ENCODE measurements at regions not wholly inside any gene's neighbourhood (a gene's known extent, or its start where the extent isn't known, plus 50 kb on each side); places are given as distances from the start of the nearest gene placed in this dataset.

DNA sequence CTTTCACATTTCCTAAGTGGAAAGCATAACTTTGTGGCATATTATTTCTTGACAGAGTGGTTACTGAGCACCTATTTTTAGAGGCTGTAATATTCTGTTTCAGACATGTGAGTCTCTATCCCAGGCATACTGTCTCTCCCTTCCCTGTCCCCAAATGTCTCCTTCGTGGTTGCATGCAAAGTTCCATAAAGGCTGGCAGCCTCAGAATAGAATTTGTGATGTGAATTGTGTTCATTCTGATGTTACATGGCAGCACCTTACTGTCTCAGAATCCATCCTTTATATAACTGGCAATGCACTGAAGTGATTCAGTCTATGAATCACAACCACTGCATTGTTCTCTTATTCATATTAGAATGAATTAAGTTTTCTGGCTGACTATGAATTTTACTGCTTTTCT, 89.0 kb upstream of the SLC7A1 start:
- DNase-seq (ENCODE audit: low spot score): no peak
- Histone ChIP-seq H3K27me3 (ENCODE audit: control insufficient read depth in 4 of 4, insufficient read depth in 4 of 4, low read length in 3 of 4) (no peaks in the 10 kb centered on the region), H3K27ac (ENCODE audit: low read depth in 1 of 2, low read length in 2 of 2) (no peak overlapping the region), H3K9me3 (ENCODE audit: control insufficient read depth in 4 of 4, low read length in 3 of 4) (peaks cover 0 to 8% (median 2%) of the 10 kb centered on the region in 4 donors), H3K9ac (ENCODE audit: low read depth in 1 of 2, low read length in 2 of 2) (no peak overlapping the region), H3K36me3 (ENCODE audit: control insufficient read depth in 4 of 4, insufficient read depth in 3 of 4, low read depth in 1 of 4, low read length in 3 of 4) (no peaks in the 10 kb centered on the region), H3K4me1 (ENCODE audit: control insufficient read depth in 4 of 4, insufficient read depth in 4 of 4, low read length in 3 of 4) (peaks cover 0 to under 1% (median 0%) of the 10 kb centered on the region in 4 donors), H3K4me3 (ENCODE audit: low read depth in 1 of 3, low read length in 3 of 3) (no peak overlapping the region)
- WGBS: 64% methylated on average over 1 of the region's 1 CpG
- TF ChIP-seq TAF1 (conservative IDR thresholded peaks at IDR 0.05): no peak
- TF ChIP-seq, protein P1, sequence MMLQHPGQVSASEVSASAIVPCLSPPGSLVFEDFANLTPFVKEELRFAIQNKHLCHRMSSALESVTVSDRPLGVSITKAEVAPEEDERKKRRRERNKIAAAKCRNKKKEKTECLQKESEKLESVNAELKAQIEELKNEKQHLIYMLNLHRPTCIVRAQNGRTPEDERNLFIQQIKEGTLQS (IDR thresholded peaks at IDR 0.05): no peak
- TF ChIP-seq, protein P2, sequence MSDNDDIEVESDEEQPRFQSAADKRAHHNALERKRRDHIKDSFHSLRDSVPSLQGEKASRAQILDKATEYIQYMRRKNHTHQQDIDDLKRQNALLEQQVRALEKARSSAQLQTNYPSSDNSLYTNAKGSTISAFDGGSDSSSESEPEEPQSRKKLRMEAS (IDR thresholded peaks at IDR 0.05): no peak
- TF ChIP-seq HNF4A (conservative IDR thresholded peaks at IDR 0.05): no peak
- TF ChIP-seq EGR1 (IDR thresholded peaks at IDR 0.05; ENCODE audit: low read depth in 2 of 2): no peak
- no peak for TF ChIP-seq GABPA (IDR thresholded peaks at IDR 0.05 in 1 of 2, conservative IDR thresholded peaks at IDR 0.05 in 1 of 2)
- no peak for TF ChIP-seq FOXA1 (IDR thresholded peaks at IDR 0.05)
- no peak for TF ChIP-seq RAD21 (IDR thresholded peaks at IDR 0.05)
- TF ChIP-seq HNF4G (IDR thresholded peaks at IDR 0.05): no peak
- TF ChIP-seq JUND (IDR thresholded peaks at IDR 0.05): no peak

DNA sequence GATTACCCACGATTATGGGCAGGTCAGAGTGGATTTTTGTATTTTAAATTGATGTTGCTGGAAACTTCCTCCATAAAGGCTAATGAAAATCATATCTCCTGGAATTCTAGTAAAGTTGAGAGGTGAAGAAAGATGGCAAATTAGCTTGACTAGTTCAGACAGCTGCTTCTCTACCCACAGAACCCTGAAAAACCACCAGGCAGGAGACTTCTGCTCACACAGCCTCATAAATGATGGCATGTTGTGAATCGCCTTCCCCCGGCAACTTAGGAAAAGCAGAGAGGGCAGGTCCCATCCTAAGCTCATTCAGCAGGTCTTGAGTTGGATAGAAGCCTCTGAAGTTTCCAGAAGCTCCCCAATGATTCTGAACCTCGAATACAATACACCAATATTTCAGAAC, 87.6 kb upstream of the SLC7A1 start:
- WGBS: 74% methylated on average over 4 of the region's 4 CpGs
- Histone ChIP-seq H3K4me1 (ENCODE audit: control insufficient read depth in 4 of 4, insufficient read depth in 4 of 4, low read length in 3 of 4) (no peaks in the 10 kb centered on the region), H3K27me3 (ENCODE audit: control insufficient read depth in 4 of 4, insufficient read depth in 4 of 4, low read length in 3 of 4) (no peaks in the 10 kb centered on the region), H3K27ac (ENCODE audit: low read depth in 1 of 2, low read length in 2 of 2) (no peak overlapping the region), H3K9ac (ENCODE audit: low read depth in 1 of 2, low read length in 2 of 2) (no peak overlapping the region), H3K9me3 (ENCODE audit: control insufficient read depth in 4 of 4, low read length in 3 of 4) (peaks cover 0 to 8% (median 2%) of the 10 kb centered on the region in 4 donors), H3K36me3 (ENCODE audit: control insufficient read depth in 4 of 4, insufficient read depth in 3 of 4, low read depth in 1 of 4, low read length in 3 of 4) (no peaks in the 10 kb centered on the region), H3K4me3 (ENCODE audit: low read depth in 1 of 3, low read length in 3 of 3) (no peak overlapping the region)
- DNase-seq (ENCODE audit: low spot score): no peak
- TF ChIP-seq RAD21 (IDR thresholded peaks at IDR 0.05) (no peak), ZBTB33 (IDR thresholded peaks at IDR 0.05) (no peak), JUND (IDR thresholded peaks at IDR 0.05) (no peak), YY1 (IDR thresholded peaks at IDR 0.05) (no peak), GABPA (IDR thresholded peaks at IDR 0.05 in 1 of 2, conservative IDR thresholded peaks at IDR 0.05 in 1 of 2) (no peak), EGR1 (IDR thresholded peaks at IDR 0.05; ENCODE audit: low read depth in 2 of 2) (no peak), FOXA1 (IDR thresholded peaks at IDR 0.05) (no peak), SP1 (IDR thresholded peaks at IDR 0.05) (no peak), HNF4G (IDR thresholded peaks at IDR 0.05) (no peak)
- TF ChIP-seq, protein P1 (IDR thresholded peaks at IDR 0.05): no peak
- TF ChIP-seq, protein P3, sequence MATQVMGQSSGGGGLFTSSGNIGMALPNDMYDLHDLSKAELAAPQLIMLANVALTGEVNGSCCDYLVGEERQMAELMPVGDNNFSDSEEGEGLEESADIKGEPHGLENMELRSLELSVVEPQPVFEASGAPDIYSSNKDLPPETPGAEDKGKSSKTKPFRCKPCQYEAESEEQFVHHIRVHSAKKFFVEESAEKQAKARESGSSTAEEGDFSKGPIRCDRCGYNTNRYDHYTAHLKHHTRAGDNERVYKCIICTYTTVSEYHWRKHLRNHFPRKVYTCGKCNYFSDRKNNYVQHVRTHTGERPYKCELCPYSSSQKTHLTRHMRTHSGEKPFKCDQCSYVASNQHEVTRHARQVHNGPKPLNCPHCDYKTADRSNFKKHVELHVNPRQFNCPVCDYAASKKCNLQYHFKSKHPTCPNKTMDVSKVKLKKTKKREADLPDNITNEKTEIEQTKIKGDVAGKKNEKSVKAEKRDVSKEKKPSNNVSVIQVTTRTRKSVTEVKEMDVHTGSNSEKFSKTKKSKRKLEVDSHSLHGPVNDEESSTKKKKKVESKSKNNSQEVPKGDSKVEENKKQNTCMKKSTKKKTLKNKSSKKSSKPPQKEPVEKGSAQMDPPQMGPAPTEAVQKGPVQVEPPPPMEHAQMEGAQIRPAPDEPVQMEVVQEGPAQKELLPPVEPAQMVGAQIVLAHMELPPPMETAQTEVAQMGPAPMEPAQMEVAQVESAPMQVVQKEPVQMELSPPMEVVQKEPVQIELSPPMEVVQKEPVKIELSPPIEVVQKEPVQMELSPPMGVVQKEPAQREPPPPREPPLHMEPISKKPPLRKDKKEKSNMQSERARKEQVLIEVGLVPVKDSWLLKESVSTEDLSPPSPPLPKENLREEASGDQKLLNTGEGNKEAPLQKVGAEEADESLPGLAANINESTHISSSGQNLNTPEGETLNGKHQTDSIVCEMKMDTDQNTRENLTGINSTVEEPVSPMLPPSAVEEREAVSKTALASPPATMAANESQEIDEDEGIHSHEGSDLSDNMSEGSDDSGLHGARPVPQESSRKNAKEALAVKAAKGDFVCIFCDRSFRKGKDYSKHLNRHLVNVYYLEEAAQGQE (IDR thresholded peaks at IDR 0.05): no peak

All from liver (tissue), 7 donors.